GM21737 (cell line): ENCODE measurements at regions not wholly inside any gene's neighbourhood (a gene's known extent, or its start where the extent isn't known, plus 50 kb on each side); places are given as distances from the start of the nearest gene placed in this dataset.
"Not testable (repeated sequence)": the region's sequence is repeated elsewhere in the genome, so short reads cannot be mapped to it uniquely, and the experiment has no call there.

Experiments
- ATAC-seq: cut with Tn5 transposase; IDR thresholded peaks from one replicate; pipeline ENCODE4 v1.9.1; 2021; ENCODE audit warnings: mild to moderate bottlenecking, moderate library complexity; ENCODE audit not compliant: unreplicated experiment

GRCh38 chr5:25458628-25459027, 813.9 kb upstream of the CDH10 start:
- no peak for ATAC-seq

DNA sequence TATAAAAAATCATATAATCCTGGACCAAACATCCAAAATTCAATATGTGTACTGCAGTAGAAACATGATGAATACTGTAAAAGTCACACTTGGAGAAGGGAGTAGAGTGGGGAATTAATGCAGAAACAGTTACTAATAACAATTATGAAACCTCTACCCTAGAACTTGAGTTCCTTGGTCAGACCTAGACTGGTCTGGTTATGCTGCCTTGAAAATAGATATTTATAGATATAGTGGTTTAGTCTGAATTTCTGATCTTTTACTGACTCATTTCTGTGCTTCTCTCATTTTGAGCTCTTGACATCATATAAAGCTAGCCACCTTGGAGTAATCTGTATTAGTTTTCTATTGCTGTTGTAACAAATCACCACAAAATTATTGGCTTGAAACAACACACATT, 808.7 kb upstream of the CDH10 start:
- ATAC-seq: no peak

DNA sequence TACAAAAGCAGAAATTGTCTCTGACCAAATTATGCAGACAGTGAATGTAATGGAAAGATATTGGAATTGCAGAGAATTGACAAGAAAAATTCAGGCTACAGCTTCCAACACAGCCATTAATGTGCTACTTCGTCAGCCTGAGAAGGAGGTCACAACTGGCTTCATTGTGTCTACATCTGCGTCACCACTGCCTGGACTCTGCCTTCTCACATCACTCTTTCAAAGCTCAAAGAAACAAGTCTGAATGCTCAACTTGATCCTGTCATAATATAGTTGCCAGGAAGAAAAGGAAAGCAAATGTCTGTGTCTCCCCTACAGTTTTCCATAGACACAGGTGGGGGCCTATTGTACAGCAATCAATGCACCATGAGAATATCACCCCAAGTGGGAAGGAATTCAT, 806.5 kb upstream of the CDH10 start:
- no peak for ATAC-seq

DNA sequence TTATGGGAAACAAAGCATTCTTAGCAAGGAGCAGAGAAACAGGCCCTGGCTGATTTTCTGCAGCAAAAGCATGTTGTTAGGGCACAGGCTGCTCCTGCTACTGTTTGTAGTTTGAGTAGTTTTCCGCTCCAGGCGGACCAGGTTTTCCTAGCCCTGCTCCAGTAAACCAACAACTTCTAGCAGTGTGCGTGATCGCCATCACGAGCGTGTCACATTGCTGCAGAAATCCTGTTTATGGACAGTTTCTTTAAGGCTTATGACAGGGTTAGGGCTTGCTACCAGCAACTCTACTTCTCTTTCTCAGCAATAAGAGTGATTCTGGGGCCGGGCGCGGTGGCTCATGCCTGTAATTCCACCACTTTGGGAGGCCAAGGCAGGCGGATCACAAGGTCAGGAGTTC, 803.9 kb upstream of the CDH10 start:
- no peak for ATAC-seq

DNA sequence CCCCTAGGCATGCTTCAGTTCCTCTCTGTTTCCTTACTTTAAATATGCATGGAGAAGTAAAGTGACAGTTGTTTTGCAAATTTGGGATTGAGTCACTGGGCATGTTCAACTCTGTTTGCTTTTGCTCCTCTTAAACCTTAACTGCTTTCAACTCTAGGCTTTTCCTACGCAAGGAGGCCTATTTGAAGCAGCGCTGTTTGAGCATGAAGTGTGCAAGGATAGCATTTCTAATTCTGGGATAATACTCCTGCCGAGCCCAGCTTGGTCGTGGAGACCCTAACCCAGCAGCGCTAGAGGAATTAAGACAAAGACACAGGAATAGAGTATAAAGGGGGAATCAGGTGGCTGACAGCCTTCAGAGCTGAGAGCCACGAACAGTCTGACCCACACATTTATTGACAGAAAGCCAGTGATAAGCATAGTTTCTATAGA, 803.4 kb upstream of the CDH10 start:
- ATAC-seq: no peak

DNA sequence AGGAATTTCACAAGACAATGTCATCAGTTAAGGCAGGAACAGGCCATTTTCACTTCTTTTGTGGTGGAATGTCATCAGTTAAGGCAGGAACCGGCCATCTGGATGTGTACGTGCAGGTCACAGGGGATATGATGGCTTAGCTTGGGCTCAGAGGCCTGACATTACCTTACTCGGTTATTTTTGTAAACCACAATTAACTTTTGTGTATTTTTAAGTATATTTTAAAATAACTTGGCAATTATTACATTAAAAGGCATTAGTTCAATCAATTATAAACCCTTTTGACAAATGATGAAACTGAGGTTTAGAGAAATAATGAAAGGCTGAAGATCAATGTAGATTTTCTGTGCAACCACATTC, 801.3 kb upstream of the CDH10 start:
- not testable (repeated sequence) for ATAC-seq

GRCh38 chr5:25445381-25446060, 800.7 kb upstream of the CDH10 start:
- not testable (repeated sequence) for ATAC-seq

DNA sequence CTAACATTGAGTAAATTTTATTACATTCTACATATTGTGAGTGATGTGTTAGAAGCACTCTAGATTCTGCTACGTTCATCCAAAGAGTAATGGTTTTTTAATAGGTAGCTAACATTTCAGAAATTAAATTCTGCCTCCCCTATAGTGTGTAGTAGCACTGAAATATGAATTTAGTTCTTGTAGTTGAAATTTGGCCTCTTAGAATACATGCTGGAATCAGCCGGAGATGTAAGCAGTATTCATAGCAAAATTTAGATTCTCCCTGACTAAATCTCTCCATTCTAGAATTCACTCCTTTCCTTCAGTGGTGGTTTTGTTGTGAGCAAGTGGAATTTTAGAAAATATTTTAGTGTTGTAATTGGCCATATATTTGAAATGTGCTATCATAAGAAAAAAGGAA, 799.9 kb upstream of the CDH10 start:
- no peak for ATAC-seq

DNA sequence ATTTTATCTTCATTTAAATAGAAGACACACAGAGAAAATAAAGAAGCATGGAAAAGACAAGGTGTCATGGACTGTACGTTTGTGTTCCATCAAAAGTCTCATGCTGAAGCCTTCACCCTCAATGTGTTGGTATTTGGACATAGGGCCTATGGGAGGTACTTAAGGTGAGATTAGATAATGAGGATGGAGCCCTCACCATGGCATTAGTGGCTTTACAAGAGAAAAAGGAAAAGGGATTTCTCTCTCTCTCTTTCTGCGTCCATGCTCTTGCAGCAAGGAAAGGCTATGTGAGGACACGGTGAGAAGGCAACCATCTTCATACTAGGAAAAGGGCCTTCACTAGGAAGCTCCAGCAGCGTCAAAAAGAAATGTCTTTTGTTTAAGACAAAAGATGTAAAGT, 797.0 kb upstream of the CDH10 start:
- no peak for ATAC-seq

GRCh38 chr5:25439025-25439424, 794.2 kb upstream of the CDH10 start:
- no peak for ATAC-seq

GRCh38 chr5:25438375-25438774, 793.6 kb upstream of the CDH10 start:
- ATAC-seq: not testable (repeated sequence)

- ATAC-seq: no peak
Measured at GRCh38 chr5:25436452-25436851, 791.7 kb upstream of the CDH10 start.

- ATAC-seq: no peak
Measured at GRCh38 chr5:25435882-25436281, 791.1 kb upstream of the CDH10 start.

DNA sequence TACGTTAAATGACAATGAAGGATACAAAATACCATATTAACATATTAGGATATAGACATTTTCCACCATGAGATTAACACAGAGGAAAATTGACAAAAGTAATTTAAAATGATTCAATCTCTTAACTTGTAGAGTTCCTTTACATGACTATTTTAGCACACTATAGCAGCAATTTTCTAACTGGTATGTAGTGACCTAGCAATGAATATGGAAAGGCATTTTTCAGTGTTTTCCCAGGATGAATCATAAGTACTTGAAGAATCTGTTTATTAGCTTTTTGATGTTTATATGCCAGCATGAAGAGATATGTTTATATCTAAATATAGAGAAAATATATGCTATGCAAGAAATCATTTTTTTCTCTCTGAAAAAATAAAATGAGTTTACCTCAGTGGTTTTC, 782.5 kb upstream of the CDH10 start:
- no peak for ATAC-seq

DNA sequence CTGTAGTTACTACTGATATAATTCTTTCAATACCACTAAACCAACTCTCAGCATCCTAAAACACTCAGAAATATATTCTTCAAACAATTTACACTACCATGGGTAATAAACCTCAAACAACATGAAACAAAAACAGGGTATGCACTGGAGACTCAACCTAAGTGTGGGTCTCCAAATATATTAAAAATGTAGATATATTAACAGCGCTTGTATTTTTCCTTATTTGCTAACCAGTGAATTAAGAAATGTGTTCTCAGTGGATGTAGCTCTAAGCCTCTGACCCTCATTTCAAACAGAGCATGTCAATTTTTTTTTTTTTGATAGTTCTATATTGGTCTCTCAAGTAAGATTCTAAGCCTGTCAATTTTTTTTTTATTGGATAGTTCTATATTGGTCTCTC, 778.5 kb upstream of the CDH10 start:
- no peak for ATAC-seq

- no peak for ATAC-seq
Measured at GRCh38 chr5:25419684-25420083, 774.9 kb upstream of the CDH10 start.

DNA sequence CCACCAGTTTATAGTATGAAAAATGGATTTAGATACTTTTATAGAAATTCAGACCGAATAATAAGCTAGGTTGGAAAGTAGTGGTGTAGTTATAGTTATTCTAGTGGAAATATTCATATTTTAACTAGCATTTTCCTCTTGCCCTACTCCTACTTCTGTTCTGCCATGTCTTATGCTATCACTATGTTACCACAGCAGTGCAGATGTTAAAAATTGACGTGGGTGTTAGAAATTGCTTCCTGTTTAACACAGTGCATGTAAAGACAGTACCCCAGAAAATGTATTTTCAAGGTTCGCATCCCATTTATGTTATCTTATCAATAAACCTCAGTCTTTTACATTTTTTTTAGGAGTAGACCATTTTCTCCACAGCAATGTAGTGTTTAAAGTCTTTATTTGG, 774.2 kb upstream of the CDH10 start:
- no peak for ATAC-seq

GRCh38 chr5:25418319-25418859, 773.6 kb upstream of the CDH10 start:
- no peak for ATAC-seq

GRCh38 chr5:25416960-25417359, 772.2 kb upstream of the CDH10 start:
- ATAC-seq: no peak

DNA sequence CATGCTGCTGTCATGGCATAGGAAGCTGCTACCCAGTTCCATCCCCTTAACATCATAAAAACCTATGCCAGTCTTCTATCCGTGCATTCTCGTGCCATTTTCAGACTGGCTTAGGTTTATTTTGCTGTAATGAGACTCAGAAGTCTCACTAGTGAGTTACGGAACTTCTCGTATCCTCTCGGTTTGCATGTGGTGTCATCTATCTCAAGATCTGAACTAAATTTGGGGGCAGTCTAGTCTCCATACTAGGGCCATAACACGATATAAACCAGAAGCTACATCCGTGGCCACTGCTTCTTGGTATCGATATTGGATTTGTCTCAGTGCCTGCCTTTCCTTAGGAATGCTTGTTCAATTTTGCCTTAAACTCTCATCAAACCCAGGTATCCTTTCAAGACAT, 771.2 kb upstream of the CDH10 start:
- no peak for ATAC-seq

- ATAC-seq: no peak
Measured at GRCh38 chr5:25414742-25415141, 770.0 kb upstream of the CDH10 start.

GRCh38 chr5:25412116-25412661, 767.4 kb upstream of the CDH10 start:
- no peak for ATAC-seq

GRCh38 chr5:25407365-25407764, 762.6 kb upstream of the CDH10 start:
- not testable (repeated sequence) for ATAC-seq
